ENCODE measurements at regions not wholly inside any gene's neighbourhood (a gene's known extent, or its start where the extent isn't known, plus 50 kb on each side); places are given as distances from the start of the nearest gene placed in this dataset.

DNA sequence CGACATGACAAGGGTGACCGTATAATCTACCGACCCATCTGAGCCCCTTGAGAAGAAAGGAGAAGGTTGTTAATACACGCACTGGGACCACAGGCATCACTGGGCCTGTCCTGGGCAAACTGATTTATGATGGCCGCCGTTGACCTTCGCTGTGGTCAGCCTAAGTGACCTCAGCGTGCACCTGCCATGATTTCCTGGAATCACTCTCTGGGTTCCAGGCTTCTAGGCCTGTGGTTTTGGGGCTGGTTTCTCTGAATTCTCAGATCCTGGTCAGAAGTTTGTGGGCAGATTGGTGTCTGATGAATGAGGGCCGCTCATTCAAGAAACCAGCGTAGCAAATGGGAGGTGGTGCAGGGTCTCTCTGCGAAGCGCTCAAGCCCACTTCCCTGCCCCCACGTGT is 64.0 kb downstream of the SIK1 start:
- no peak for TF ChIP-seq CTCF (conservative IDR thresholded peaks at IDR 0.05; ENCODE audit: low read depth in 2 of 2)
- TF ChIP-seq EZH2phosphoT487 (IDR thresholded peaks at IDR 0.05; ENCODE audit: unreplicated experiment), result no peak
- no peak for TF ChIP-seq POLR2AphosphoS5 (IDR thresholded peaks at IDR 0.05; ENCODE audit: low read depth)
- TF ChIP-seq NANOG (IDR thresholded peaks at IDR 0.05; ENCODE audit: borderline replicate concordance), result no peak
- TF ChIP-seq, protein P1, sequence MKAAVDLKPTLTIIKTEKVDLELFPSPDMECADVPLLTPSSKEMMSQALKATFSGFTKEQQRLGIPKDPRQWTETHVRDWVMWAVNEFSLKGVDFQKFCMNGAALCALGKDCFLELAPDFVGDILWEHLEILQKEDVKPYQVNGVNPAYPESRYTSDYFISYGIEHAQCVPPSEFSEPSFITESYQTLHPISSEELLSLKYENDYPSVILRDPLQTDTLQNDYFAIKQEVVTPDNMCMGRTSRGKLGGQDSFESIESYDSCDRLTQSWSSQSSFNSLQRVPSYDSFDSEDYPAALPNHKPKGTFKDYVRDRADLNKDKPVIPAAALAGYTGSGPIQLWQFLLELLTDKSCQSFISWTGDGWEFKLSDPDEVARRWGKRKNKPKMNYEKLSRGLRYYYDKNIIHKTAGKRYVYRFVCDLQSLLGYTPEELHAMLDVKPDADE (IDR thresholded peaks at IDR 0.05), result no peak

Measured in GM23338 (cell line).